SK-N-SH (cell line): ENCODE measurements at regions not wholly inside any gene's neighbourhood (a gene's known extent, or its start where the extent isn't known, plus 50 kb on each side); places are given as distances from the start of the nearest gene placed in this dataset.

Source experiments
- CTCF ChIA-PET: fragments of 300-600, 350-600 bp; formaldehyde crosslinking; extraction: SDS; loops from one replicate; lab custom pipeline; 2021; lab: Yijun Ruan, JAX
- POLR2A ChIA-PET: fragments of 350-600 bp; sonication (Branson Sonifier 250); formaldehyde crosslinking; extraction: SDS; loops from one replicate; lab custom pipeline; 2020; ENCODE audit warnings: antibody characterized with exemption, inconsistent platforms; lab: Yijun Ruan, JAX
- DNase-seq: peaks from one replicate; pipeline ENCODE4 v3.0.0; 2012
- H2AFZ ChIP-seq: fragments of 200-600 bp; sonication (generic); 2 replicates; pipeline ENCODE4 v1.8.1; 2016; ENCODE audit warnings: antibody characterized with exemption, mild to moderate bottlenecking, low read depth
- H3F3A ChIP-seq: fragments of 200-600 bp; sonication (generic); replicated peaks from 2 replicates; pipeline ENCODE3; 2016; ENCODE audit warnings: antibody characterized with exemption, mild to moderate bottlenecking; ENCODE audit not compliant: insufficient read depth
- H3K27ac ChIP-seq, 2 experiments: fragments of 200-500 bp in 1 of 2; fragments of 200-600 bp in 1 of 2; sonication (Bioruptor generic) in 1 of 2; sonication (generic), shearing (Covaris generic) in 1 of 2; 2 replicates each; pipeline versions ENCODE4 v1.5.1 to v1.6.1; 2014 to 2016; ENCODE audit warnings: low read depth in 2 of 2, inconsistent platforms in 1 of 2, low read length in 1 of 2, mild to moderate bottlenecking in 1 of 2, mixed read lengths in 1 of 2
- H3K27me3 ChIP-seq: fragments of 200-600 bp; sonication (generic), shearing (Covaris generic); 2 replicates; pipeline ENCODE4 v1.6.1; 2016; ENCODE audit warnings: mixed run types; ENCODE audit not compliant: insufficient read depth
- H3K36me3 ChIP-seq, 2 experiments: fragments of 200-500 bp in 1 of 2; fragments of 200-600 bp in 1 of 2; sonication (Bioruptor generic) in 1 of 2; sonication (generic) in 1 of 2; replicated peaks in 1 of 2; 2 replicates each; pipeline versions ENCODE3 to v1.5.1; 2014 to 2016; ENCODE audit warnings: low read length in 1 of 2, mild to moderate bottlenecking in 1 of 2; ENCODE audit not compliant: insufficient read depth in 2 of 2, control insufficient read depth in 1 of 2
- H3K4me1 ChIP-seq, 2 experiments: fragments of 200-500 bp in 1 of 2; fragments of 200-600 bp in 1 of 2; sonication (Bioruptor generic) in 1 of 2; sonication (generic), shearing (Covaris generic) in 1 of 2; 2 replicates each; pipeline versions ENCODE4 v1.5.1 to v1.6.1; 2014 to 2016; ENCODE audit warnings: low read depth in 1 of 2, low read length in 1 of 2, mixed run types in 1 of 2; ENCODE audit not compliant: insufficient read depth in 2 of 2, control insufficient read depth in 1 of 2
- H3K4me2 ChIP-seq: fragments of 200-600 bp; sonication (generic), shearing (Covaris generic); 2 replicates; pipeline ENCODE4 v1.6.1; 2017; ENCODE audit warnings: mixed run types
- H3K4me3 ChIP-seq, 2 experiments: fragments of 200-500 bp in 1 of 2; fragments of 200-600 bp in 1 of 2; sonication (Bioruptor generic) in 1 of 2; sonication (generic), shearing (Covaris generic) in 1 of 2; 2 replicates each; pipeline versions ENCODE4 v1.5.1 to v1.8.1; 2014 to 2016; ENCODE audit warnings: low read depth in 2 of 2, inconsistent platforms in 1 of 2, low read length in 1 of 2, mild to moderate bottlenecking in 1 of 2, mixed read lengths in 1 of 2, moderate library complexity in 1 of 2
- H3K79me2 ChIP-seq: fragments of 200-600 bp; sonication (generic); 2 replicates; pipeline ENCODE4 v1.8.1; 2017; ENCODE audit warnings: mild to moderate bottlenecking; ENCODE audit not compliant: insufficient read depth
- H3K9ac ChIP-seq: fragments of 200-600 bp; sonication (generic); 2 replicates; pipeline ENCODE4 v1.6.1; 2017; ENCODE audit warnings: mixed run types
- H3K9me2 ChIP-seq: fragments of 200-600 bp; sonication (generic); 2 replicates; pipeline ENCODE4 v1.6.1; 2017; ENCODE audit warnings: mixed run types
- H3K9me3 ChIP-seq: fragments of 200-600 bp; sonication (generic); 2 replicates; pipeline ENCODE4 v1.6.1; 2017; ENCODE audit warnings: mixed run types, mild to moderate bottlenecking, moderate library complexity
- H4K20me1 ChIP-seq: fragments of 200-600 bp; sonication (generic); 2 replicates; pipeline ENCODE4 v1.6.1; 2017; ENCODE audit warnings: mild to moderate bottlenecking, mixed run types; ENCODE audit not compliant: insufficient read depth
- ELF1 ChIP-seq: IDR thresholded peaks from 2 replicates; pipeline ENCODE4 v1.4.0; 2012
- EZH2phosphoT487 ChIP-seq: fragments of 200-600 bp; sonication (generic); IDR thresholded peaks from 2 replicates; pipeline ENCODE4 v1.6.1; 2017; ENCODE audit warnings: low read depth, mixed run types, mild to moderate bottlenecking, antibody characterized with exemption, moderate library complexity, borderline replicate concordance
- FOXJ3 ChIP-seq: sonication (generic); formaldehyde crosslinking; IDR thresholded peaks from 2 replicates; pipeline ENCODE4 v1.5.1; 2020; ENCODE audit warnings: mild to moderate bottlenecking, missing genetic modification reagents
- GABPA ChIP-seq: IDR thresholded peaks from 2 replicates; pipeline ENCODE4 v1.4.0; 2012; ENCODE audit warnings: low read depth, mild to moderate bottlenecking
- MEF2A ChIP-seq: IDR thresholded peaks from 2 replicates; pipeline ENCODE4 v1.4.0; 2012; ENCODE audit warnings: low read depth, borderline replicate concordance
- NFIC ChIP-seq: IDR thresholded peaks from 2 replicates; pipeline ENCODE4 v1.4.0; 2012; ENCODE audit warnings: borderline replicate concordance
- NRF1 ChIP-seq: IDR thresholded peaks from 2 replicates; pipeline ENCODE4 v1.6.1; 2012; ENCODE audit warnings: low read depth, mild to moderate bottlenecking, low read length
- POLR2AphosphoS5 ChIP-seq: IDR thresholded peaks from 2 replicates; pipeline ENCODE4 v1.6.1; 2012; ENCODE audit warnings: low read depth, low read length
- RCOR1 ChIP-seq: fragments of 150-350 bp; IDR thresholded peaks from 2 replicates; pipeline ENCODE4 v1.6.1; 2017; ENCODE audit warnings: antibody characterized with exemption, low read length
- RFX5 ChIP-seq: IDR thresholded peaks from 2 replicates; pipeline ENCODE4 v1.6.1; 2012; ENCODE audit warnings: mild to moderate bottlenecking, improper control_type of control experiment, low read length
- SIN3A ChIP-seq: IDR thresholded peaks from 2 replicates; pipeline ENCODE4 v1.6.1; 2012; ENCODE audit warnings: low read depth, mild to moderate bottlenecking, low read length, moderate library complexity, borderline replicate concordance
- SMC3 ChIP-seq: IDR thresholded peaks from 2 replicates; pipeline ENCODE4 v1.6.1; 2012; ENCODE audit warnings: low read depth, low read length, improper control_type of control experiment
- TCF12 ChIP-seq: IDR thresholded peaks from 2 replicates; pipeline ENCODE4 v1.4.0; 2012
- WGBS: methylation state at CpG from one replicate; pipeline ENCODE4 v1.1.6; 2017; ENCODE audit warnings: low lambda C conversion rate; 5-methylcytosine and 5-hydroxymethylcytosine counted together
- TF ChIP-seq, protein P1 (sequence below): IDR thresholded peaks from 2 replicates; pipeline ENCODE4 v1.4.0; 2012; ENCODE audit warnings: low read depth, borderline replicate concordance
- TF ChIP-seq, protein P2 (sequence below): IDR thresholded peaks from 2 replicates; pipeline ENCODE4; 2012
- TF ChIP-seq, protein P3 (sequence below): IDR thresholded peaks from 2 replicates; pipeline ENCODE4 v1.4.0; 2012; ENCODE audit warnings: low read depth, borderline replicate concordance
- TF ChIP-seq, protein P4 (sequence below): IDR thresholded peaks from 2 replicates; pipeline ENCODE4 v1.4.0; 2012; ENCODE audit warnings: low read depth
- TF ChIP-seq, protein P5 (sequence below): fragments of 150-350 bp; IDR thresholded peaks from 2 replicates; pipeline ENCODE4 v1.6.1; 2016; ENCODE audit warnings: mild to moderate bottlenecking, low read depth, low read length

DNA sequence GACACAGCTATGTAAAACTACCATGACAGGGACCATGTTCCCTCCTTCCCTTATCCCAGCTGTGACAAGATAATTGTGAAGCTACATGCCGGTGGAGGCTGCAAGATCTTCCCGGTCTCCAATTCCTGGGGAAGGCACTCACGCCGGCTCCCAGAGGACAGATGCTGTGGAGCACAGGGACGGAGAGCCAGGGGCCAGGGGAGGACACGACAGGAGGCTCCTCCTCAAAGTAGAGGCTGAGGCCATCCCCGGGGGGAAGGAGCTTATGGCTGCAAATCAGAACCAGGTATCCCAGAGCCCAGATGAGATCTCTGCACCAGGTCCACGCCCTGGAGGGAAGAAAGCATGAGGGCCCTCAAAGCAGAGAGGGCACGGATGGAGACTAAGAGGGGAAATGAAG lies 286.2 kb downstream of the TCERG1L start:
- POLR2A ChIA-PET: no interaction called here
- WGBS: 33% methylated on average over 8 of the region's 9 CpGs
- TF ChIP-seq RCOR1: no peak
- no peak overlapping the region for H2AFZ ChIP-seq
- no peaks in the 10 kb centered on the region for H3K9me3 ChIP-seq
- no peaks in the 10 kb centered on the region for H3K4me1 ChIP-seq
- H3F3A ChIP-seq: no peaks in the 10 kb centered on the region
- no peak for DNase-seq
- no peak overlapping the region for H3K4me2 ChIP-seq
- no peaks in the 10 kb centered on the region for H3K9me2 ChIP-seq
- H4K20me1 ChIP-seq: no peaks in the 10 kb centered on the region
- no peaks in the 10 kb centered on the region for H3K36me3 ChIP-seq
- no peak overlapping the region for H3K9ac ChIP-seq
- no peaks in the 10 kb centered on the region for H3K27me3 ChIP-seq
- no peak overlapping the region for H3K4me3 ChIP-seq
- no peak overlapping the region for H3K27ac ChIP-seq
- CTCF ChIA-PET: no interaction called here
- no peaks in the 10 kb centered on the region for H3K79me2 ChIP-seq

DNA sequence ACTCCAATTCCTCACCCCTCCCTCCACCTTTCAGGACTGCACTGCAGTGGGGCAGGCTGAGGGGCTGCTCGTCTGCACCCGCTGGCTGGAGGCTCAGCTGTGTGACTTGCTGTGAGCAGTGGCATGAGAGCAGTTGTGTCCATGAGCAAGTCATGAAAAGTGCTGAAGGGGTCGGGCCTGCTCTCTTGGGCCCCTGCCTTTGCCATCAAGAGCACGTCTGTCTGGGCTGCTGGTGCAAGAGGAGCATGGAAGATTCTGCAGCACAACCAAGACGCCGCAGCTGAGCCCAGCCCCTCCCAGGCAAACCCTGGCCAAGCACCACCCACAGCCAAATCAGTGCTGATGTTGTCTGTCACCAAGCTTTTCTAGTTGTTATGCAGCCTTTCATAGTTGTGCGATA lies 284.3 kb downstream of the TCERG1L start:
- no peaks in the 10 kb centered on the region for H3K79me2 ChIP-seq
- no peaks in the 10 kb centered on the region for H3K4me1 ChIP-seq
- no peaks in the 10 kb centered on the region for H3K9me2 ChIP-seq
- 25% methylated on average over 5 of the region's 7 CpGs for WGBS
- no peak for DNase-seq
- H3K4me2 ChIP-seq: no peak overlapping the region
- CTCF ChIA-PET: interaction anchor here (1.2 kb wide), 1 partner anchor 284 kb away, joined by 3 read pairs; the partner anchor contains the start of gene TCERG1L
- POLR2A ChIA-PET: no interaction called here
- no peak overlapping the region for H3K9ac ChIP-seq
- no peak overlapping the region for H2AFZ ChIP-seq
- H3K36me3 ChIP-seq: no peaks in the 10 kb centered on the region
- H3K4me3 ChIP-seq: no peak overlapping the region
- TF ChIP-seq, protein P1, sequence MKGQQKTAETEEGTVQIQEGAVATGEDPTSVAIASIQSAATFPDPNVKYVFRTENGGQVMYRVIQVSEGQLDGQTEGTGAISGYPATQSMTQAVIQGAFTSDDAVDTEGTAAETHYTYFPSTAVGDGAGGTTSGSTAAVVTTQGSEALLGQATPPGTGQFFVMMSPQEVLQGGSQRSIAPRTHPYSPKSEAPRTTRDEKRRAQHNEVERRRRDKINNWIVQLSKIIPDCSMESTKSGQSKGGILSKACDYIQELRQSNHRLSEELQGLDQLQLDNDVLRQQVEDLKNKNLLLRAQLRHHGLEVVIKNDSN: no peak
- no peak for TF ChIP-seq RFX5
- no peak for TF ChIP-seq SIN3A
- TF ChIP-seq, protein P2, sequence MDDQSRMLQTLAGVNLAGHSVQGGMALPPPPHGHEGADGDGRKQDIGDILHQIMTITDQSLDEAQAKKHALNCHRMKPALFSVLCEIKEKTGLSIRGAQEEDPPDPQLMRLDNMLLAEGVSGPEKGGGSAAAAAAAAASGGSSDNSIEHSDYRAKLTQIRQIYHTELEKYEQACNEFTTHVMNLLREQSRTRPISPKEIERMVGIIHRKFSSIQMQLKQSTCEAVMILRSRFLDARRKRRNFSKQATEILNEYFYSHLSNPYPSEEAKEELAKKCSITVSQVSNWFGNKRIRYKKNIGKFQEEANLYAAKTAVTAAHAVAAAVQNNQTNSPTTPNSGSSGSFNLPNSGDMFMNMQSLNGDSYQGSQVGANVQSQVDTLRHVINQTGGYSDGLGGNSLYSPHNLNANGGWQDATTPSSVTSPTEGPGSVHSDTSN: no peak
- no peak for TF ChIP-seq TCF12
- TF ChIP-seq GABPA: no peak
- no peak for TF ChIP-seq ELF1
- TF ChIP-seq FOXJ3: no peak
- TF ChIP-seq NFIC: no peak
- TF ChIP-seq SMC3: no peak
- TF ChIP-seq NRF1: no peak
- TF ChIP-seq, protein P3, sequence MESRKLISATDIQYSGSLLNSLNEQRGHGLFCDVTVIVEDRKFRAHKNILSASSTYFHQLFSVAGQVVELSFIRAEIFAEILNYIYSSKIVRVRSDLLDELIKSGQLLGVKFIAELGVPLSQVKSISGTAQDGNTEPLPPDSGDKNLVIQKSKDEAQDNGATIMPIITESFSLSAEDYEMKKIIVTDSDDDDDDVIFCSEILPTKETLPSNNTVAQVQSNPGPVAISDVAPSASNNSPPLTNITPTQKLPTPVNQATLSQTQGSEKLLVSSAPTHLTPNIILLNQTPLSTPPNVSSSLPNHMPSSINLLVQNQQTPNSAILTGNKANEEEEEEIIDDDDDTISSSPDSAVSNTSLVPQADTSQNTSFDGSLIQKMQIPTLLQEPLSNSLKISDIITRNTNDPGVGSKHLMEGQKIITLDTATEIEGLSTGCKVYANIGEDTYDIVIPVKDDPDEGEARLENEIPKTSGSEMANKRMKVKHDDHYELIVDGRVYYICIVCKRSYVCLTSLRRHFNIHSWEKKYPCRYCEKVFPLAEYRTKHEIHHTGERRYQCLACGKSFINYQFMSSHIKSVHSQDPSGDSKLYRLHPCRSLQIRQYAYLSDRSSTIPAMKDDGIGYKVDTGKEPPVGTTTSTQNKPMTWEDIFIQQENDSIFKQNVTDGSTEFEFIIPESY: no peak
- no peak for TF ChIP-seq MEF2A
- TF ChIP-seq, protein P4, sequence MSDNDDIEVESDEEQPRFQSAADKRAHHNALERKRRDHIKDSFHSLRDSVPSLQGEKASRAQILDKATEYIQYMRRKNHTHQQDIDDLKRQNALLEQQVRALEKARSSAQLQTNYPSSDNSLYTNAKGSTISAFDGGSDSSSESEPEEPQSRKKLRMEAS: no peak
- no peak for TF ChIP-seq EZH2phosphoT487
- TF ChIP-seq POLR2AphosphoS5: no peak
- TF ChIP-seq, protein P5, sequence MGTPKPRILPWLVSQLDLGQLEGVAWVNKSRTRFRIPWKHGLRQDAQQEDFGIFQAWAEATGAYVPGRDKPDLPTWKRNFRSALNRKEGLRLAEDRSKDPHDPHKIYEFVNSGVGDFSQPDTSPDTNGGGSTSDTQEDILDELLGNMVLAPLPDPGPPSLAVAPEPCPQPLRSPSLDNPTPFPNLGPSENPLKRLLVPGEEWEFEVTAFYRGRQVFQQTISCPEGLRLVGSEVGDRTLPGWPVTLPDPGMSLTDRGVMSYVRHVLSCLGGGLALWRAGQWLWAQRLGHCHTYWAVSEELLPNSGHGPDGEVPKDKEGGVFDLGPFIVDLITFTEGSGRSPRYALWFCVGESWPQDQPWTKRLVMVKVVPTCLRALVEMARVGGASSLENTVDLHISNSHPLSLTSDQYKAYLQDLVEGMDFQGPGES: no peak
- TF ChIP-seq, all 33 proteins: peak for 0
- Histone ChIP-seq H3K9me3 (no peaks in the 10 kb centered on the region), H3K27me3 (no peaks in the 10 kb centered on the region), H3K27ac (no peak overlapping the region), H3F3A (no peaks in the 10 kb centered on the region), H4K20me1 (no peaks in the 10 kb centered on the region)
